Calu3 (cell line): ENCODE measurements at regions not wholly inside any gene's neighbourhood (a gene's known extent, or its start where the extent isn't known, plus 50 kb on each side); places are given as distances from the start of the nearest gene placed in this dataset.

ENCODE experiments used
- BruUV-seq: library from RNA; stranded (reverse); fragments of 400-500 nt; replicated peaks from 2 replicates; lab custom pipeline; 2021; lab: Mats Ljungman, UMichigan
- CTCF ChIA-PET: fragments of 300-600 bp; sonication (Branson Sonifier 250); formaldehyde crosslinking; loops from one replicate; lab custom pipeline; 2022; ENCODE audit warnings: antibody characterized with exemption; lab: Charles Lee
- DNase-seq: peaks from one replicate; pipeline ENCODE4 v3.0.0; 2022
- H3K27ac Mint-ChIP-seq: one replicate; pipeline ENCODE4 v1.8.0; 2022; ENCODE audit warnings: mixed read lengths; ENCODE audit not compliant: unreplicated experiment
- H3K27me3 Mint-ChIP-seq: one replicate; pipeline ENCODE4 v1.8.0; 2022; ENCODE audit warnings: mixed read lengths; ENCODE audit not compliant: unreplicated experiment
- H3K36me3 Mint-ChIP-seq: one replicate; pipeline ENCODE4 v1.8.0; 2022; ENCODE audit warnings: mild to moderate bottlenecking, moderate library complexity, mixed read lengths; ENCODE audit not compliant: insufficient read depth, unreplicated experiment
- H3K4me1 Mint-ChIP-seq: one replicate; pipeline ENCODE4 v1.8.0; 2022; ENCODE audit warnings: mild to moderate bottlenecking, low read depth, mixed read lengths; ENCODE audit not compliant: unreplicated experiment
- H3K4me3 Mint-ChIP-seq: one replicate; pipeline ENCODE4 v1.8.0; 2022; ENCODE audit warnings: mild to moderate bottlenecking, low read depth, moderate library complexity, mixed read lengths; ENCODE audit not compliant: unreplicated experiment
- H3K9me3 Mint-ChIP-seq: one replicate; pipeline ENCODE4 v1.8.0; 2022; ENCODE audit warnings: low read depth, mixed read lengths; ENCODE audit not compliant: unreplicated experiment
- intact Hi-C: fragments of 100-400 bp; cut with micrococcal nuclease; formaldehyde crosslinking; loops from one replicate; pipeline ENCODE4 v1.10.0; 2022; ENCODE audit not compliant: unreplicated experiment
- TF ChIP-seq, protein P1 (sequence below): fragments of 200-600 bp; IDR thresholded peaks from one replicate; pipeline ENCODE4 v1.8.0; 2022; ENCODE audit warnings: antibody characterized with exemption; ENCODE audit not compliant: unreplicated experiment

DNA sequence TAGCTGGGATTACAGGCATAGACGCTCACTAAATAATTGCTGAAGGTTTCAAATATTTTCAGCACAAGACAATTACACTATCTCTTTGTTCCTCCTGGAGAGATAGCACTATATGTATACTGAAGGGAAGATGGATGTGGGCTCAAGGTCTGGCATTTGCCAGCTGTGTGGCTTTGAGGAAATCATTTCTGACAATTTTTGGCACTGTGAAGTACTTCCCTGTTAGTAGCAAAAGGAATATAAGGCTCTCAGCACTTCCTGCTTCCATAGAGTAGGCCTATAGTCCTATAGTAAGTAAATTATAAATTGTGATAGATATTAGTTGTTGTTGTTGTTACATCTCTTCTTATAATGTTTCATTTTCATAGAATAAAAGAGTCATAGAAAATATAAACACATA is 271.1 kb downstream of the SAMD5 start:
- Mint-ChIP-seq H3K4me1 (no peaks in the 10 kb centered on the region), H3K36me3 (no peaks in the 10 kb centered on the region), H3K27me3 (no peaks in the 10 kb centered on the region), H3K9me3 (peaks cover 3% of the 10 kb centered on the region), H3K27ac (no peak overlapping the region), H3K4me3 (no peak overlapping the region)
- intact Hi-C loops = no loop called here
- BruUV-seq = no TSS peak
- CTCF ChIA-PET = no interaction called here
- DNase-seq = no peak
- TF ChIP-seq, protein P1, sequence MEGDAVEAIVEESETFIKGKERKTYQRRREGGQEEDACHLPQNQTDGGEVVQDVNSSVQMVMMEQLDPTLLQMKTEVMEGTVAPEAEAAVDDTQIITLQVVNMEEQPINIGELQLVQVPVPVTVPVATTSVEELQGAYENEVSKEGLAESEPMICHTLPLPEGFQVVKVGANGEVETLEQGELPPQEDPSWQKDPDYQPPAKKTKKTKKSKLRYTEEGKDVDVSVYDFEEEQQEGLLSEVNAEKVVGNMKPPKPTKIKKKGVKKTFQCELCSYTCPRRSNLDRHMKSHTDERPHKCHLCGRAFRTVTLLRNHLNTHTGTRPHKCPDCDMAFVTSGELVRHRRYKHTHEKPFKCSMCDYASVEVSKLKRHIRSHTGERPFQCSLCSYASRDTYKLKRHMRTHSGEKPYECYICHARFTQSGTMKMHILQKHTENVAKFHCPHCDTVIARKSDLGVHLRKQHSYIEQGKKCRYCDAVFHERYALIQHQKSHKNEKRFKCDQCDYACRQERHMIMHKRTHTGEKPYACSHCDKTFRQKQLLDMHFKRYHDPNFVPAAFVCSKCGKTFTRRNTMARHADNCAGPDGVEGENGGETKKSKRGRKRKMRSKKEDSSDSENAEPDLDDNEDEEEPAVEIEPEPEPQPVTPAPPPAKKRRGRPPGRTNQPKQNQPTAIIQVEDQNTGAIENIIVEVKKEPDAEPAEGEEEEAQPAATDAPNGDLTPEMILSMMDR = no peak

DNA sequence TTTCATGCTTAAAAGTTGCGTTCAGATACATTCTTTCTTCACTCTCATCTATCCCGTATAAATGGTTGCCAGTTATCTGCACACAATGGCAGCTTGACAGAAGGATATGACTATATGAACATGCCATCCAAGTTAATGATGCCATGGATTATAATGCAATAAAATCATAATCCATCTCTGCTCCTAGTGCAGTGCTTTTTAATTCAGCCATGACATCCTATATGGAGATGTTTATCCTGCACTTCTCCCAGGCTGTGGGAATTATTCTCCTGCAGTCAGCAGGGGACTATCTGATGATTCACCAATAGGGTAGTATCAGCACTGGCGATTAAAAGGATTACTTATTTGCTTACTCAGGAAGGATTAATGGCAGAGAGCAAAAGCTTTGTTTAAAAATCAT is 273.8 kb downstream of the SAMD5 start:
- DNase-seq = no peak
- H3K36me3 Mint-ChIP-seq = no peaks in the 10 kb centered on the region
- TF ChIP-seq, protein P1 = no peak
- no peak overlapping the region for H3K27ac Mint-ChIP-seq
- intact Hi-C loops = no loop called here
- H3K4me3 Mint-ChIP-seq = no peak overlapping the region
- no peaks in the 10 kb centered on the region for H3K27me3 Mint-ChIP-seq
- no TSS peak for BruUV-seq
- H3K9me3 Mint-ChIP-seq = peaks cover 1% of the 10 kb centered on the region
- CTCF ChIA-PET = no interaction called here
- H3K4me1 Mint-ChIP-seq = no peaks in the 10 kb centered on the region

DNA sequence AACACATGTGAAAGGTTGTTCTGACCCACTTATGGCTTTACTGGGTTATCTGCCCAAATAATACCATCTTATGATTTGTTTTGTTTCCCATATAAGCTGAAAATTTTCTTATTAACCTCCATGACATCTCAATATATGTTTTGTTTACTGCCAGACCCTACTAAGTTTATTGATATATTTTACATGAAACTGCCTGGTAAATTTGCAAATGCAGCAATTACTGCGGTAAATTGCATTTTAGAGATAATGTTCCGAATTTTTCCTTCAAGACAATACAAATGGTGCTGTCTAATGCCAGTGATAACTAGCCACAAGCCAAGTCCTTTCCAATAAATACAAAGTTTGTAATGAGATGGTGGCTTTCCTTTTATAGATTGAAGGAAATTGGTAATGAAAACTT is 275.9 kb downstream of the SAMD5 start:
- no peaks in the 10 kb centered on the region for H3K4me1 Mint-ChIP-seq
- H3K4me3 Mint-ChIP-seq = no peak overlapping the region
- no peak for DNase-seq
- no TSS peak for BruUV-seq
- no peaks in the 10 kb centered on the region for H3K36me3 Mint-ChIP-seq
- TF ChIP-seq, protein P1 = no peak
- intact Hi-C loops = no loop called here
- H3K27me3 Mint-ChIP-seq = no peaks in the 10 kb centered on the region
- H3K9me3 Mint-ChIP-seq = no peaks in the 10 kb centered on the region
- CTCF ChIA-PET = no interaction called here
- no peak overlapping the region for H3K27ac Mint-ChIP-seq

DNA sequence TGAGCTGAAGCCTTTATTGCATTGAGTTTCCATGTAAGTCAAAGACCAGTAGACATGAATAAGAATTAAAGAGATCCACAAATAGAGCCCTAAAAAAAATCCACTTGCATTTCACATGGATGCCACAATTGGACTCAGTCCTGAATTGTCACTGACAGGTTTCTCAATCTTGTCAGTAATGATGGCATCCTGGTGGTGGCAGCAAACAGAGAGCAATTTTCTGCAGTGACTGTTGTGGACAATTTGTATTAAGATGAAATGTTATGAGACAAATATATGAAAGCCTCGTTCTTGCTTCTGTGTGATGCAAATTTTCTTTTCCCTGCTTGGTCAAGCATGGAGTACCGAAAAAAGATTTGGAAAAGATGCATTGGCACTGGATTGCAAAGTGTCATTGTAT is 278.9 kb downstream of the SAMD5 start:
- intact Hi-C loops = no loop called here
- no peaks in the 10 kb centered on the region for H3K27me3 Mint-ChIP-seq
- H3K9me3 Mint-ChIP-seq = no peaks in the 10 kb centered on the region
- no peaks in the 10 kb centered on the region for H3K4me1 Mint-ChIP-seq
- BruUV-seq = no TSS peak
- CTCF ChIA-PET = no interaction called here
- no peak overlapping the region for H3K27ac Mint-ChIP-seq
- H3K4me3 Mint-ChIP-seq = no peak overlapping the region
- TF ChIP-seq, protein P1 = no peak
- no peak for DNase-seq
- no peaks in the 10 kb centered on the region for H3K36me3 Mint-ChIP-seq
